Calu3 (cell line): ENCODE measurements at regions not wholly inside any gene's neighbourhood (a gene's known extent, or its start where the extent isn't known, plus 50 kb on each side); places are given as distances from the start of the nearest gene placed in this dataset.

Source experiments
- BruUV-seq: library from RNA; stranded (reverse); fragments of 400-500 nt; replicated peaks from 2 replicates; lab custom pipeline; 2021; lab: Mats Ljungman, UMichigan
- CTCF ChIA-PET: fragments of 300-600 bp; sonication (Branson Sonifier 250); formaldehyde crosslinking; loops from one replicate; lab custom pipeline; 2022; ENCODE audit warnings: antibody characterized with exemption; lab: Charles Lee
- DNase-seq: peaks from one replicate; pipeline ENCODE4 v3.0.0; 2022
- H3K27ac Mint-ChIP-seq: one replicate; pipeline ENCODE4 v1.8.0; 2022; ENCODE audit warnings: mixed read lengths; ENCODE audit not compliant: unreplicated experiment
- H3K27me3 Mint-ChIP-seq: one replicate; pipeline ENCODE4 v1.8.0; 2022; ENCODE audit warnings: mixed read lengths; ENCODE audit not compliant: unreplicated experiment
- H3K36me3 Mint-ChIP-seq: one replicate; pipeline ENCODE4 v1.8.0; 2022; ENCODE audit warnings: mild to moderate bottlenecking, moderate library complexity, mixed read lengths; ENCODE audit not compliant: insufficient read depth, unreplicated experiment
- H3K4me1 Mint-ChIP-seq: one replicate; pipeline ENCODE4 v1.8.0; 2022; ENCODE audit warnings: mild to moderate bottlenecking, low read depth, mixed read lengths; ENCODE audit not compliant: unreplicated experiment
- H3K4me3 Mint-ChIP-seq: one replicate; pipeline ENCODE4 v1.8.0; 2022; ENCODE audit warnings: mild to moderate bottlenecking, low read depth, moderate library complexity, mixed read lengths; ENCODE audit not compliant: unreplicated experiment
- H3K9me3 Mint-ChIP-seq: one replicate; pipeline ENCODE4 v1.8.0; 2022; ENCODE audit warnings: low read depth, mixed read lengths; ENCODE audit not compliant: unreplicated experiment
- CTCF ChIP-seq: fragments of 200-600 bp; IDR thresholded peaks from one replicate; pipeline ENCODE4 v1.8.0; 2022; ENCODE audit warnings: antibody characterized with exemption; ENCODE audit not compliant: unreplicated experiment
- intact Hi-C: fragments of 100-400 bp; cut with micrococcal nuclease; formaldehyde crosslinking; loops from one replicate; pipeline ENCODE4 v1.10.0; 2022; ENCODE audit not compliant: unreplicated experiment

GRCh38 chr13:74274916-74275315 is 140.7 kb upstream of the KLF12 start:
- intact Hi-C loops: no loop called here

GRCh38 chr13:74273581-74273980 is 139.4 kb upstream of the KLF12 start:
- no peaks in the 10 kb centered on the region for H3K27me3 Mint-ChIP-seq
- no peak for TF ChIP-seq CTCF
- no peaks in the 10 kb centered on the region for H3K4me1 Mint-ChIP-seq
- no peaks in the 10 kb centered on the region for H3K36me3 Mint-ChIP-seq
- no peak overlapping the region for H3K4me3 Mint-ChIP-seq
- no peak overlapping the region for H3K27ac Mint-ChIP-seq
- CTCF ChIA-PET: no interaction called here
- no peak for DNase-seq
- no peaks in the 10 kb centered on the region for H3K9me3 Mint-ChIP-seq
- BruUV-seq: no TSS peak
- intact Hi-C loops: no loop called here

More at GRCh38 chr13:74274916-74275315, 140.7 kb upstream of the KLF12 start:
- DNase-seq: no peak
- Mint-ChIP-seq H3K27ac (no peak overlapping the region), H3K27me3 (no peaks in the 10 kb centered on the region), H3K9me3 (no peaks in the 10 kb centered on the region), H3K4me1 (no peaks in the 10 kb centered on the region), H3K36me3 (no peaks in the 10 kb centered on the region), H3K4me3 (no peak overlapping the region)
- no peak for TF ChIP-seq CTCF
- no TSS peak for BruUV-seq
- CTCF ChIA-PET: no interaction called here

- TF ChIP-seq CTCF: no peak
- no peaks in the 10 kb centered on the region for H3K9me3 Mint-ChIP-seq
Measured at GRCh38 chr13:74272826-74273225, 138.6 kb upstream of the KLF12 start.

GRCh38 chr13:74270018-74270417 is 135.8 kb upstream of the KLF12 start:
- intact Hi-C loops: no loop called here
- no peak for DNase-seq
- no peak overlapping the region for H3K4me3 Mint-ChIP-seq
- H3K36me3 Mint-ChIP-seq: no peaks in the 10 kb centered on the region
- H3K4me1 Mint-ChIP-seq: no peaks in the 10 kb centered on the region
- no peak overlapping the region for H3K27ac Mint-ChIP-seq
- CTCF ChIA-PET: no interaction called here
- TF ChIP-seq CTCF: no peak
- no peaks in the 10 kb centered on the region for H3K27me3 Mint-ChIP-seq
- no peaks in the 10 kb centered on the region for H3K9me3 Mint-ChIP-seq
- no TSS peak for BruUV-seq

More at GRCh38 chr13:74272826-74273225, 138.6 kb upstream of the KLF12 start:
- DNase-seq: no peak
- Mint-ChIP-seq H3K36me3 (no peaks in the 10 kb centered on the region), H3K4me3 (no peak overlapping the region), H3K4me1 (no peaks in the 10 kb centered on the region), H3K27me3 (no peaks in the 10 kb centered on the region), H3K27ac (no peak overlapping the region)
- CTCF ChIA-PET: no interaction called here
- no TSS peak for BruUV-seq
- intact Hi-C loops: no loop called here
